Stomach (tissue), 4 donors: ENCODE measurements at regions not wholly inside any gene's neighbourhood (a gene's known extent, or its start where the extent isn't known, plus 50 kb on each side); places are given as distances from the start of the nearest gene placed in this dataset.

Source experiments
- POLR2A ChIP-seq, 4 donors: fragments of 450-650 bp; IDR thresholded peaks; one replicate each; pipeline ENCODE4 v1.6.1; 2016; ENCODE audit warnings: antibody characterized with exemption in 4 of 4, control low read depth in 2 of 4, mild to moderate bottlenecking in 1 of 4, moderate library complexity in 1 of 4
- TF ChIP-seq, protein P1 (sequence below), 7 experiments: fragments of 450-650 bp in 4 of 7; fragments of 200-600 bp in 3 of 7; sonication (generic) in 3 of 7; IDR thresholded peaks; one replicate each; pipeline ENCODE4 v1.5.1; 2016 to 2019; ENCODE audit warnings: antibody characterized with exemption in 7 of 7, control low read depth in 2 of 7, mild to moderate bottlenecking in 1 of 7

DNA sequence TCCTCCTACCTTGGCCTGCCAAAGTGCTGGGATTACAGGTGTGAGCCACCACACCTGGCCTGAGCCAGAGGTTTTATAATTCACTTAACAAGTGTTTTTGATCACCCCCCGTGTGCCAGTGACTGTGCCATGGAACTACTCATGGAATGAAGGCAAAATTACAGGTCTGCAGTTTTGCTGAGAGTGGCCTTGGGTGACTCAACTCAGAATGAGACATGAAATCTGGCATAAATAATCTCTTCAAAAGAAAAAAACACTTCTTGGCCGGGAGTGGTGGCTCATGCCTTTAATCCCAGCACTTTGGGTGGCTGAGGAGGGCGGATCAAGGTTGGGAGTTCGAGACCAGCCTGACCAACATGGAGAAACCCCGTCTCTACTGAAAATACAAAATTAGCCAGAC is 166.9 kb upstream of the SALL4 start:
- TF ChIP-seq, protein P1, sequence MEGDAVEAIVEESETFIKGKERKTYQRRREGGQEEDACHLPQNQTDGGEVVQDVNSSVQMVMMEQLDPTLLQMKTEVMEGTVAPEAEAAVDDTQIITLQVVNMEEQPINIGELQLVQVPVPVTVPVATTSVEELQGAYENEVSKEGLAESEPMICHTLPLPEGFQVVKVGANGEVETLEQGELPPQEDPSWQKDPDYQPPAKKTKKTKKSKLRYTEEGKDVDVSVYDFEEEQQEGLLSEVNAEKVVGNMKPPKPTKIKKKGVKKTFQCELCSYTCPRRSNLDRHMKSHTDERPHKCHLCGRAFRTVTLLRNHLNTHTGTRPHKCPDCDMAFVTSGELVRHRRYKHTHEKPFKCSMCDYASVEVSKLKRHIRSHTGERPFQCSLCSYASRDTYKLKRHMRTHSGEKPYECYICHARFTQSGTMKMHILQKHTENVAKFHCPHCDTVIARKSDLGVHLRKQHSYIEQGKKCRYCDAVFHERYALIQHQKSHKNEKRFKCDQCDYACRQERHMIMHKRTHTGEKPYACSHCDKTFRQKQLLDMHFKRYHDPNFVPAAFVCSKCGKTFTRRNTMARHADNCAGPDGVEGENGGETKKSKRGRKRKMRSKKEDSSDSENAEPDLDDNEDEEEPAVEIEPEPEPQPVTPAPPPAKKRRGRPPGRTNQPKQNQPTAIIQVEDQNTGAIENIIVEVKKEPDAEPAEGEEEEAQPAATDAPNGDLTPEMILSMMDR (IDR thresholded peaks at IDR 0.05) = no peak
- TF ChIP-seq POLR2A (IDR thresholded peaks at IDR 0.05) = no peak
